PFSK-1 (cell line): ENCODE measurements at regions not wholly inside any gene's neighbourhood (a gene's known extent, or its start where the extent isn't known, plus 50 kb on each side); places are given as distances from the start of the nearest gene placed in this dataset.

Experiments
- FOXP2 ChIP-seq: optimal IDR thresholded peaks from 2 replicates; pipeline ENCODE3; 2011; ENCODE audit warnings: borderline replicate concordance, control low read depth, inconsistent platforms; ENCODE audit not compliant: insufficient read depth; ENCODE audit errors: extremely low read length, extremely low read depth
- POLR2AphosphoS5 ChIP-seq: IDR thresholded peaks from 2 replicates; pipeline ENCODE4 v1.6.1; 2012; ENCODE audit warnings: low read depth, mild to moderate bottlenecking, control low read depth, low read length, moderate library complexity
- SIN3A ChIP-seq: IDR thresholded peaks from 2 replicates; pipeline ENCODE4 v1.6.1; 2012; ENCODE audit warnings: mild to moderate bottlenecking, low read length, moderate library complexity, borderline replicate concordance; ENCODE audit not compliant: insufficient read depth
- TAF1 ChIP-seq: IDR thresholded peaks from 2 replicates; pipeline ENCODE4 v1.6.1; 2012; ENCODE audit warnings: low read length, control low read depth, borderline replicate concordance; ENCODE audit not compliant: insufficient read depth
- TF ChIP-seq, protein P1 (sequence below), 2 experiments: IDR thresholded peaks; 2 replicates each; pipeline versions ENCODE4 v1.6.1 to v1.8.0; 2011 to 2012; ENCODE audit warnings: low read depth in 2 of 2, low read length in 2 of 2, control low read depth in 1 of 2, inconsistent platforms in 1 of 2, mild to moderate bottlenecking in 1 of 2, moderate library complexity in 1 of 2; ENCODE audit not compliant: insufficient read depth in 1 of 2

DNA sequence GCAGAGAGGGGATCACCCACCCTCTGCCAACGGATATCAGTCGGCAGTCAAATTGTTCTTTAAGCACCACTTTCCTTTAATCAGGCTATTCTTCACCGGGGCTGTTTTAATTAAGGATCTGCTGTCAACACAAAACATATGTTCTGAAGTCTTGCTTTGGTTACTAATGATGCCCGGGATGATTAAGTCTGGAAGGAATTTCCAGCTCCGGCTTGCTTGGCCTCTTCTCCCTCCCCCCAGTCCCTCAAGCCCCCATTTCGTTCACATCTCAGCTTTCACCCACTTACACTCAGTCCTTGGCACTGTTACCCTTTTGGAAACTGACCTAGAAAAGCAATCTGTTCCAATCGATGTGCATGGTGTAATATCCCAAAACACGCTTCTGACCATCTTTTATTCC, 74.7 kb downstream of the MSX2 start:
- TF ChIP-seq SIN3A (no peak), TAF1 (no peak), FOXP2 (no peak), POLR2AphosphoS5 (no peak)
- TF ChIP-seq, protein P1, sequence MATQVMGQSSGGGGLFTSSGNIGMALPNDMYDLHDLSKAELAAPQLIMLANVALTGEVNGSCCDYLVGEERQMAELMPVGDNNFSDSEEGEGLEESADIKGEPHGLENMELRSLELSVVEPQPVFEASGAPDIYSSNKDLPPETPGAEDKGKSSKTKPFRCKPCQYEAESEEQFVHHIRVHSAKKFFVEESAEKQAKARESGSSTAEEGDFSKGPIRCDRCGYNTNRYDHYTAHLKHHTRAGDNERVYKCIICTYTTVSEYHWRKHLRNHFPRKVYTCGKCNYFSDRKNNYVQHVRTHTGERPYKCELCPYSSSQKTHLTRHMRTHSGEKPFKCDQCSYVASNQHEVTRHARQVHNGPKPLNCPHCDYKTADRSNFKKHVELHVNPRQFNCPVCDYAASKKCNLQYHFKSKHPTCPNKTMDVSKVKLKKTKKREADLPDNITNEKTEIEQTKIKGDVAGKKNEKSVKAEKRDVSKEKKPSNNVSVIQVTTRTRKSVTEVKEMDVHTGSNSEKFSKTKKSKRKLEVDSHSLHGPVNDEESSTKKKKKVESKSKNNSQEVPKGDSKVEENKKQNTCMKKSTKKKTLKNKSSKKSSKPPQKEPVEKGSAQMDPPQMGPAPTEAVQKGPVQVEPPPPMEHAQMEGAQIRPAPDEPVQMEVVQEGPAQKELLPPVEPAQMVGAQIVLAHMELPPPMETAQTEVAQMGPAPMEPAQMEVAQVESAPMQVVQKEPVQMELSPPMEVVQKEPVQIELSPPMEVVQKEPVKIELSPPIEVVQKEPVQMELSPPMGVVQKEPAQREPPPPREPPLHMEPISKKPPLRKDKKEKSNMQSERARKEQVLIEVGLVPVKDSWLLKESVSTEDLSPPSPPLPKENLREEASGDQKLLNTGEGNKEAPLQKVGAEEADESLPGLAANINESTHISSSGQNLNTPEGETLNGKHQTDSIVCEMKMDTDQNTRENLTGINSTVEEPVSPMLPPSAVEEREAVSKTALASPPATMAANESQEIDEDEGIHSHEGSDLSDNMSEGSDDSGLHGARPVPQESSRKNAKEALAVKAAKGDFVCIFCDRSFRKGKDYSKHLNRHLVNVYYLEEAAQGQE (IDR thresholded peaks at IDR 0.05; ENCODE audit: insufficient read depth in 1 of 2, low read depth in 2 of 2, low read length in 2 of 2) = no peak

DNA sequence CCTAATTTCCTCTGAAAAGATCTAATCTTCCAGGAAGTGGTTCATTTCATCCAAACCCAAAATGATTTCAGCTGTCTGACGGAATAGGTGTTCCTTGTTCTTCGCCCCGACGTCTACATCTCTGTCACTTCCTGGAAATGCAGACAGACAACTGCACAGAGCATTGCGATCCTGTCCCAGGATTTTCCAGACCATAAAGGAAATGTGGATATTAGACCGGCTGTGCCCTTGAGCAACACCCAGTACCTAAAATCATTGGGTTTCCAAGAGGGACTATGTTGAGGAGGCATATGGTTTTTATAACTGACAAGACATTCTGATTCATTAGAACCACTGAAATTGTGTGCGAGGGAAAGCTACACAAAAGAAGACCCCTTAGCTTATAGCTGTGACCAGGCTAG, 74.2 kb downstream of the MSX2 start:
- TF ChIP-seq, protein P1 (IDR thresholded peaks at IDR 0.05; ENCODE audit: insufficient read depth in 1 of 2, low read depth in 2 of 2, low read length in 2 of 2) = no peak
- TF ChIP-seq TAF1 (no peak), POLR2AphosphoS5 (no peak), FOXP2 (no peak)

DNA sequence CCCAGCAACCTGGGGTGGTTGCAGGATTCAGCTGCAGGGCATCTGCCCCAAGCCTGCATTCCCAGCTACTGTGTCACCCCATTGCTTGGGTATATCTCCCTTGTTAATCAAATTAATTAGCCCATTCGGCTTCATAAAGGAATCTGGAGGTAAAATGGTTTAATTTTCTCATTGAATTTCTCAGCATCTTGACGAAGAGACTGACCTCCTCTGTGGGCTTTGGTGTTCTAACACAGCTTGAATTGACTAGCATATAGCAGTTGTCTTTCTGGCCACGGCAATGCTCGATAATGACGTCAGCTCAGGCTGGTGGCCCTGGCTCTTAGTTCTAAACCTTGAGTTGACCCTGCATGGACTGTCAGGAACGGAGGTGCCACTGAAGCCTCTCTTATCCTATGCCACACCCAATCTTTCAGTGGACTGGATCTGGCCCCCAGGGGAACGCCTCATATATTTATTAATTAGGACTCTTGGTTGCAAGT, 72.4 kb downstream of the MSX2 start:
- TF ChIP-seq SIN3A (no peak), TAF1 (no peak), POLR2AphosphoS5 (no peak), FOXP2 (no peak)
- TF ChIP-seq, protein P1 (IDR thresholded peaks at IDR 0.05; ENCODE audit: insufficient read depth in 1 of 2, low read depth in 2 of 2, low read length in 2 of 2) = no peak

DNA sequence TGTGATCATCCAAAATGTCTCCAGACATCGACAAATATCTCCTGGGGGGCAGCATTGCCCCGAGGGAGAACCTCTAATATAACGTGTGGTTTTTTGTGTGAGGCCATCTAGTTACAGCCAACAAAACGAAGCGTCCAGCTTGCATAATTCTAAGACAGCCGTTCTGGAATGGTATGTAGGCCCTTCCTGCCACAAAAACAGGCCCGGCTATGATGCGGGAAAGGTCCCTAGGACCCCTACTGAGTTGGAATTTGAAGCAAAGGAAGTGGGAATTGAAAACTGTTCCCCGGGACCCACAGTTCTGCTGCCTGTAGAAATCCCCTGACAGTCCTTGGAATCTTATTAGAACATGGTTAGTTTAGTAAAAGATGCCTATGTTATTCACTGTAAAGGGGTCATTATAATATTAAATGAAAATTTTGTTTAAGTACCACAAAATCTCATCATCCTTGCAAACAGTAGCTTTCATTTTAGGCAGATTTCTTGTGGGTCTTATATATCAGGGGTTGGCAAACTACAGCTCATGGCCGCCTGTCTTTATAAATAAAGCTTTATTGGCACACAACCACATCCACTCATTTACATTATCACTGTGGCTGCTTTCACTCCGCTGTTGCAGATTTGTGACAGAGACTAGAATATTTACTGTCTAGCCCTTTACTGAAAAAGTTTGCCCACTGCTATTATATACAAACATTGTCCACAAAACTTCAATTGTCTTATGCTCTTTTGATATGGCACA, 70.7 kb downstream of the MSX2 start:
- TF ChIP-seq POLR2AphosphoS5 (no peak), SIN3A (no peak), FOXP2 (no peak), TAF1 (no peak)
- TF ChIP-seq, protein P1 (IDR thresholded peaks at IDR 0.05; ENCODE audit: insufficient read depth in 1 of 2, low read depth in 2 of 2, low read length in 2 of 2) = no peak
